ENCODE measurements at regions not wholly inside any gene's neighbourhood (a gene's known extent, or its start where the extent isn't known, plus 50 kb on each side); places are given as distances from the start of the nearest gene placed in this dataset.

DNA sequence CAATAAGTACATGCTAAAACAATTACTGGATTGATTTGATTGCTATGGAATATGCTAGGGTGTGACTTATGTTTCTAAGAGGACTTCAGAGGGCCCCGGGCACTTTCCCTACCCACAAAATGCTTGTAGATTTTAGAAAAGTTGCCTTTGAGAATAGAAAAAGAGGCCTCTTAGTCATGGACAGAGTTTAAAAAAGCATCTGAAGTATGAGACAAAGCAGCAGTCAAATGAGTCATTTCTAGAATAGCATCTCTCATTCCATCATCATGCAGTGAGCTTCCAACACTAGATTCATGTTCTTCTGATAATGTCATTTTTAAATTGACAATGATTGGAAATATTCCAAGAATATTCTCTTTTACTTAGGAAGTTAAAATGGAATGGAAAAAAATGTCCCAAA lies 675.1 kb upstream of the PCDH15 start:
- TF ChIP-seq, protein P1, sequence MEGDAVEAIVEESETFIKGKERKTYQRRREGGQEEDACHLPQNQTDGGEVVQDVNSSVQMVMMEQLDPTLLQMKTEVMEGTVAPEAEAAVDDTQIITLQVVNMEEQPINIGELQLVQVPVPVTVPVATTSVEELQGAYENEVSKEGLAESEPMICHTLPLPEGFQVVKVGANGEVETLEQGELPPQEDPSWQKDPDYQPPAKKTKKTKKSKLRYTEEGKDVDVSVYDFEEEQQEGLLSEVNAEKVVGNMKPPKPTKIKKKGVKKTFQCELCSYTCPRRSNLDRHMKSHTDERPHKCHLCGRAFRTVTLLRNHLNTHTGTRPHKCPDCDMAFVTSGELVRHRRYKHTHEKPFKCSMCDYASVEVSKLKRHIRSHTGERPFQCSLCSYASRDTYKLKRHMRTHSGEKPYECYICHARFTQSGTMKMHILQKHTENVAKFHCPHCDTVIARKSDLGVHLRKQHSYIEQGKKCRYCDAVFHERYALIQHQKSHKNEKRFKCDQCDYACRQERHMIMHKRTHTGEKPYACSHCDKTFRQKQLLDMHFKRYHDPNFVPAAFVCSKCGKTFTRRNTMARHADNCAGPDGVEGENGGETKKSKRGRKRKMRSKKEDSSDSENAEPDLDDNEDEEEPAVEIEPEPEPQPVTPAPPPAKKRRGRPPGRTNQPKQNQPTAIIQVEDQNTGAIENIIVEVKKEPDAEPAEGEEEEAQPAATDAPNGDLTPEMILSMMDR (IDR thresholded peaks at IDR 0.05), result no peak
- TF ChIP-seq EZH2 (IDR thresholded peaks at IDR 0.05), result no peak

Measured in neural progenitor cell (in vitro differentiated cells).